ENCODE measurements at regions not wholly inside any gene's neighbourhood (a gene's known extent, or its start where the extent isn't known, plus 50 kb on each side); places are given as distances from the start of the nearest gene placed in this dataset.
"Not testable (repeated sequence)": the region's sequence is repeated elsewhere in the genome, so short reads cannot be mapped to it uniquely, and the experiment has no call there.

- TF ChIP-seq CTCF (IDR thresholded peaks at IDR 0.05; ENCODE audit: insufficient read depth, low read depth, low read length, missing control alignments) = no peak
- no peak for DNase-seq (ENCODE audit: low read depth)
- no peak overlapping the region for H3K4me3 ChIP-seq (ENCODE audit: low read depth, low read length)
Measured at GRCh38 chr6:137802408-137803182, 64.5 kb upstream of the TNFAIP3 start.

- no peak for TF ChIP-seq CTCF (IDR thresholded peaks at IDR 0.05; ENCODE audit: insufficient read depth, low read depth, low read length, missing control alignments)
- DNase-seq (ENCODE audit: low read depth) = no peak
Measured at GRCh38 chr6:137804637-137805036, 62.4 kb upstream of the TNFAIP3 start.

GRCh38 chr6:137805622-137806021, 61.4 kb upstream of the TNFAIP3 start:
- H3K4me3 ChIP-seq (ENCODE audit: low read depth, low read length) = no peak overlapping the region
- TF ChIP-seq CTCF (IDR thresholded peaks at IDR 0.05; ENCODE audit: insufficient read depth, low read depth, low read length, missing control alignments) = no peak
- DNase-seq (ENCODE audit: low read depth) = no peak

More at GRCh38 chr6:137804637-137805036, 62.4 kb upstream of the TNFAIP3 start:
- no peak overlapping the region for H3K4me3 ChIP-seq (ENCODE audit: low read depth, low read length)

- no peak for DNase-seq (ENCODE audit: low read depth)
- no peak for TF ChIP-seq CTCF (IDR thresholded peaks at IDR 0.05; ENCODE audit: insufficient read depth, low read depth, low read length, missing control alignments)
- H3K4me3 ChIP-seq (ENCODE audit: low read depth, low read length) = no peak overlapping the region
Measured at GRCh38 chr6:137806914-137807682, 60.0 kb upstream of the TNFAIP3 start.

- no peak for TF ChIP-seq CTCF (IDR thresholded peaks at IDR 0.05; ENCODE audit: insufficient read depth, low read depth, low read length, missing control alignments)
- DNase-seq (ENCODE audit: low read depth) = no peak
- no peak overlapping the region for H3K4me3 ChIP-seq (ENCODE audit: low read depth, low read length)
Measured at GRCh38 chr6:137808191-137808590, 58.9 kb upstream of the TNFAIP3 start.

GRCh38 chr6:137808836-137809315, 58.2 kb upstream of the TNFAIP3 start:
- H3K4me3 ChIP-seq (ENCODE audit: low read depth, low read length) = no peak overlapping the region
- no peak for TF ChIP-seq CTCF (IDR thresholded peaks at IDR 0.05; ENCODE audit: insufficient read depth, low read depth, low read length, missing control alignments)
- no peak for DNase-seq (ENCODE audit: low read depth)

GRCh38 chr6:137809895-137810553, 57.0 kb upstream of the TNFAIP3 start:
- not testable (repeated sequence) for DNase-seq (ENCODE audit: low read depth); H3K4me3 ChIP-seq (ENCODE audit: low read depth, low read length)
